Testis (tissue), 2 donors: ENCODE measurements at regions not wholly inside any gene's neighbourhood (a gene's known extent, or its start where the extent isn't known, plus 50 kb on each side); places are given as distances from the start of the nearest gene placed in this dataset.

Source experiments
- POLR2A ChIP-seq: fragments of 450-650 bp; IDR thresholded peaks from one replicate; pipeline ENCODE4 v1.6.1; 2017; ENCODE audit warnings: antibody characterized with exemption, mild to moderate bottlenecking, moderate library complexity
- TF ChIP-seq, protein P1 (sequence below), 3 experiments: fragments of 450-650 bp in 2 of 3; fragments of 200-600 bp in 1 of 3; sonication (generic) in 1 of 3; IDR thresholded peaks; one replicate each; pipeline ENCODE4 v1.5.1; 2016 to 2019; ENCODE audit warnings: antibody characterized with exemption in 3 of 3, mild to moderate bottlenecking in 2 of 3, moderate library complexity in 1 of 3

DNA sequence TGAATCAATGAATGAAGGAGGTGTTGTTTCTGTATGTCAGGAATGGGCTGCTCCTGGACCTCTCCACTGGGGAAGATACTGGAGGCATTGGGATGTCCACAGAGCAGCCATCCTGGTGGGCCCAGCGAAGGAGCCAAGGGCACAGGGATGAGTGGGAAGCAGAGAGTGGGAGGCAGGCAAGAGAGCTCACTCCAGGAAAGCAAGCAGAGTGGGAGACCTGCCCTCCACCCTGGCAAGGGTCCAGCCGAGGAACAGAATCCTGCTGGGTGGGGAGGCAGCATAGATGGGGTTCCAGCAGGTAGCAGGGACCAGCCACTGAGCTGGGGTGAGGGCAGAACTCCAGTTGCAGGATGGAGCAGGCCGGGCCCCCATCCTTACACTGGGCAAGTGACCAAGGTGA is 71.9 kb upstream of the AMZ2 start:
- TF ChIP-seq, protein P1, sequence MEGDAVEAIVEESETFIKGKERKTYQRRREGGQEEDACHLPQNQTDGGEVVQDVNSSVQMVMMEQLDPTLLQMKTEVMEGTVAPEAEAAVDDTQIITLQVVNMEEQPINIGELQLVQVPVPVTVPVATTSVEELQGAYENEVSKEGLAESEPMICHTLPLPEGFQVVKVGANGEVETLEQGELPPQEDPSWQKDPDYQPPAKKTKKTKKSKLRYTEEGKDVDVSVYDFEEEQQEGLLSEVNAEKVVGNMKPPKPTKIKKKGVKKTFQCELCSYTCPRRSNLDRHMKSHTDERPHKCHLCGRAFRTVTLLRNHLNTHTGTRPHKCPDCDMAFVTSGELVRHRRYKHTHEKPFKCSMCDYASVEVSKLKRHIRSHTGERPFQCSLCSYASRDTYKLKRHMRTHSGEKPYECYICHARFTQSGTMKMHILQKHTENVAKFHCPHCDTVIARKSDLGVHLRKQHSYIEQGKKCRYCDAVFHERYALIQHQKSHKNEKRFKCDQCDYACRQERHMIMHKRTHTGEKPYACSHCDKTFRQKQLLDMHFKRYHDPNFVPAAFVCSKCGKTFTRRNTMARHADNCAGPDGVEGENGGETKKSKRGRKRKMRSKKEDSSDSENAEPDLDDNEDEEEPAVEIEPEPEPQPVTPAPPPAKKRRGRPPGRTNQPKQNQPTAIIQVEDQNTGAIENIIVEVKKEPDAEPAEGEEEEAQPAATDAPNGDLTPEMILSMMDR (IDR thresholded peaks at IDR 0.05): no peak
- TF ChIP-seq POLR2A: no peak
